ENCODE measurements at regions not wholly inside any gene's neighbourhood (a gene's known extent, or its start where the extent isn't known, plus 50 kb on each side); places are given as distances from the start of the nearest gene placed in this dataset.
A peak's percentile ranks its signal among the peaks of the same experiment; 100 is the strongest.

DNA sequence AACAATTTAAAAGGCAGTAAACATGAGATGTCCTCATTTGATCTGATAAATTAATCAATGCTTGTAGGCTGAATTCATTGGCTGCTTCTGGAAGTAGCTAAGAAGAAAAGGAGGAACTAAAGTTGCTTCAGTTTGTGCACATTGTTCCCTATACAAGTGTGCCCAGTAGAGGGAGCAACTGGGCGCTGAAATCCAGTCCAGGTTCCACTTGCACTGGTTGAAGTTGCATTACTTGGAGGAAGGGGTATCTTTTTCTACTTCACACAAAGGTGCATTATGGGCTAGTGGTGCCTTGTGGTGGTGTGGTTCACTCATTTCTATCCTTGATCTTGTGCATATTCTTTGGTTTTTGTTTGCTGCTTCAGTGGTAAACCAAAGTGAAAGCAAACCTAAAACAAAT lies 67.9 kb upstream of the SOX3 start:
- peak; percentile 1 for DNase-seq (ENCODE audit: low spot score)
- CTCF ChIA-PET = interaction anchor here (0.6 to 1.3 kb wide), 3 partner anchors 10 to 24 kb away, joined by 3 to 5 read pairs (median 4); no protein-coding TSS in a partner anchor
- TF ChIP-seq, protein P1, sequence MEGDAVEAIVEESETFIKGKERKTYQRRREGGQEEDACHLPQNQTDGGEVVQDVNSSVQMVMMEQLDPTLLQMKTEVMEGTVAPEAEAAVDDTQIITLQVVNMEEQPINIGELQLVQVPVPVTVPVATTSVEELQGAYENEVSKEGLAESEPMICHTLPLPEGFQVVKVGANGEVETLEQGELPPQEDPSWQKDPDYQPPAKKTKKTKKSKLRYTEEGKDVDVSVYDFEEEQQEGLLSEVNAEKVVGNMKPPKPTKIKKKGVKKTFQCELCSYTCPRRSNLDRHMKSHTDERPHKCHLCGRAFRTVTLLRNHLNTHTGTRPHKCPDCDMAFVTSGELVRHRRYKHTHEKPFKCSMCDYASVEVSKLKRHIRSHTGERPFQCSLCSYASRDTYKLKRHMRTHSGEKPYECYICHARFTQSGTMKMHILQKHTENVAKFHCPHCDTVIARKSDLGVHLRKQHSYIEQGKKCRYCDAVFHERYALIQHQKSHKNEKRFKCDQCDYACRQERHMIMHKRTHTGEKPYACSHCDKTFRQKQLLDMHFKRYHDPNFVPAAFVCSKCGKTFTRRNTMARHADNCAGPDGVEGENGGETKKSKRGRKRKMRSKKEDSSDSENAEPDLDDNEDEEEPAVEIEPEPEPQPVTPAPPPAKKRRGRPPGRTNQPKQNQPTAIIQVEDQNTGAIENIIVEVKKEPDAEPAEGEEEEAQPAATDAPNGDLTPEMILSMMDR (conservative IDR thresholded peaks at IDR 0.05; ENCODE audit: low read depth) = peak; percentile 54
- H3K27ac ChIP-seq = no peak overlapping the region
- POLR2A ChIA-PET (ENCODE audit: low non-redundant PET) = no interaction called here

- ChIA-PET POLR2A (ENCODE audit: low non-redundant PET) (no interaction called here), CTCF (no interaction called here)
- no peak overlapping the region for H3K27ac ChIP-seq
- DNase-seq (ENCODE audit: low spot score) = no peak
- TF ChIP-seq, protein P1 (conservative IDR thresholded peaks at IDR 0.05; ENCODE audit: low read depth) = no peak
These were observed 59.0 kb upstream of the SOX3 start for GRCh38 chrX:140563893-140564292.
